ENCODE measurements at regions not wholly inside any gene's neighbourhood (a gene's known extent, or its start where the extent isn't known, plus 50 kb on each side); places are given as distances from the start of the nearest gene placed in this dataset.

- Histone ChIP-seq H3K9me3 (no peaks in the 10 kb centered on the region), H3K27me3 (no peaks in the 10 kb centered on the region), H3K4me3 (ENCODE audit: low read depth, low read length) (no peak overlapping the region), H3K4me1 (no peaks in the 10 kb centered on the region), H3K36me3 (no peaks in the 10 kb centered on the region)
- no peak for TF ChIP-seq CTCF (IDR thresholded peaks at IDR 0.05; ENCODE audit: low read depth, low read length)
- no peak for DNase-seq
These were observed 237.8 kb upstream of the JADE1 start for GRCh38 chr4:128571747-128572146.

DNA sequence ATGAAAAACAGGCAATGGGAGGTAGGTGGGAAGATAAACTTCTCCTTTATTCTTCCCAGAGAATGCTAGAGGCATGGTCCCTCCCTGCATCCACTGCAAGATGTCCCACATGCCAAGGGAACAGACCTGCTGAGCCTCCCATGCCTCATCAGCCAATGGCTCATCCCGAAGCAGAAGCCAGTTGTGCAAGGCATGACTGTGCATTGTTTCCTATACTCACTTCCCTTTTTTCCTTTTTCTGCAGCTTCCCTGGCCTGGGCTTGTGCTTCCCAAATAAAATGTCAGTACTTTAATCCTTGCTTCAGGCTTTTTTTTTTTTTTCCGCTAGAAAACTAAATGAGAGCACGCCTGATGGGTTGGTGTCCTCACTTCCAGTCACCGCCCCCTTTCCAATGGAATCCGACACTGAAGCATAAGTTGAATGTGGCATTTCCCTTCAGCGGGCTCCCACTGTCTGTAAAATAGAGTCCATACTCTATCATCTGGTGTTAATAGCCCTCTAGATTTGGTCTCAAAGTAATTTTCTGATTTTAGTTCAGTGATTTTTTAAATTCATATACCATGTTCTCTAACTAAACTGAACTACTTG, 239.0 kb upstream of the JADE1 start:
- H3K4me3 ChIP-seq (ENCODE audit: low read depth, low read length): no peak overlapping the region
- no peaks in the 10 kb centered on the region for H3K27me3 ChIP-seq
- H3K4me1 ChIP-seq: no peaks in the 10 kb centered on the region
- TF ChIP-seq CTCF (IDR thresholded peaks at IDR 0.05; ENCODE audit: low read depth, low read length): no peak
- H3K36me3 ChIP-seq: no peaks in the 10 kb centered on the region
- DNase-seq: no peak
- no peaks in the 10 kb centered on the region for H3K9me3 ChIP-seq

GRCh38 chr4:128566693-128567092, 242.8 kb upstream of the JADE1 start:
- Histone ChIP-seq H3K9me3 (no peaks in the 10 kb centered on the region), H3K4me1 (no peaks in the 10 kb centered on the region), H3K36me3 (no peaks in the 10 kb centered on the region), H3K4me3 (ENCODE audit: low read depth, low read length) (no peak overlapping the region), H3K27me3 (no peaks in the 10 kb centered on the region)
- DNase-seq: no peak
- no peak for TF ChIP-seq CTCF (IDR thresholded peaks at IDR 0.05; ENCODE audit: low read depth, low read length)

DNA sequence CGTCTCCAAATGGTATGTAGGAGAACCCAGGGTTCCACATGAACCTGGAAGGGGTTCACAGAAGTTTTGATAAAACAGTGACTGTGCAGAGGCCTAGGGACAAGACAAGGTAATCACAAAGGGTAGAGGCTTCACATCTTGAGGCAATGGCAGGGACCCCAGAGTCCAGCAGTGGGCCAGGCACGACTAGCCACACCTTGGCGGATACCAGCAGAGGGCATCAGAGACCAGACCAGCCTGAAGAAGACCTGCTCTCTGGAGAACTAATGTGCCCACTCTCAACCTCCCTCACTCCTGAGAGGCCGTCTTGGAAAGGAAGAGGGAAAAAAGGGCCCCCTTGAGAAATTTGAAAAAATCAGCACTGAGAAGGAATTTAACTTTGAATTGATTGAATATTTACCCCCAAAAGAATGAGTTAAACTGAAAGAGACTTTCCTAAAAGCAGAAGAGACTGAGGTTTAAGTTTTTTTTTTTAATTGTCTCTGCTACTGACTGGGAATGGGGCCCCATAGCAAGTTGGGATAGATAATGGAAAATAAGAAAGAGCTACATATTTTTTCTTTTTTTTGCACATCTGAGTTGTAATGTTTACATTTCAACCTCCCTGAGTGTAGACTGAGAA, 243.8 kb upstream of the JADE1 start:
- Histone ChIP-seq H3K9me3 (no peaks in the 10 kb centered on the region), H3K36me3 (no peaks in the 10 kb centered on the region), H3K4me1 (no peaks in the 10 kb centered on the region), H3K27me3 (no peaks in the 10 kb centered on the region), H3K4me3 (ENCODE audit: low read depth, low read length) (no peak overlapping the region)
- TF ChIP-seq CTCF (IDR thresholded peaks at IDR 0.05; ENCODE audit: low read depth, low read length): peak; percentile 74
- DNase-seq: peak; percentile 70

DNA sequence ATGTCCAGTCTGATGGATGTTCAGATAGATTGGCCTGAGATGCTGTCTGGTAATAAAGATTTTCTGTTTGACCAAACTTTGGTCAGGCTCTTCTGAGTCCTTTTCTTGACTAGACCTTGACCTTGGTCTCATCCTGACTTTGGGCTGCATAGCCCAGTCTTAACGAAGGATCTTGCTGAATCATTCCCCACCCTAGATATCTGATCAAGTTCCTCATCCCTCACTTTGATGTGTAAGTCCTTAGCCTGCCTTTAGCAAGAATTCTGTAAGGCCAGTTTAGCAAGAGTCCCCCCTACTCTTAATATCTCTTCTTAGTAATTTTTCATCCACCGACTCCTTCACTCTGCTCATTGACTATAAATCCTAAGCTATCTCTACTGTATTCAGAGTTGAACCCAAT, 244.4 kb upstream of the JADE1 start:
- H3K4me3 ChIP-seq (ENCODE audit: low read depth, low read length): no peak overlapping the region
- TF ChIP-seq CTCF (IDR thresholded peaks at IDR 0.05; ENCODE audit: low read depth, low read length): no peak
- H3K36me3 ChIP-seq: no peaks in the 10 kb centered on the region
- DNase-seq: no peak
- H3K4me1 ChIP-seq: no peaks in the 10 kb centered on the region
- no peaks in the 10 kb centered on the region for H3K9me3 ChIP-seq
- H3K27me3 ChIP-seq: no peaks in the 10 kb centered on the region

GRCh38 chr4:128564081-128564630, 245.3 kb upstream of the JADE1 start:
- no peaks in the 10 kb centered on the region for H3K9me3 ChIP-seq
- DNase-seq: no peak
- no peaks in the 10 kb centered on the region for H3K4me1 ChIP-seq
- no peaks in the 10 kb centered on the region for H3K36me3 ChIP-seq
- TF ChIP-seq CTCF (IDR thresholded peaks at IDR 0.05; ENCODE audit: low read depth, low read length): no peak
- H3K27me3 ChIP-seq: no peaks in the 10 kb centered on the region
- H3K4me3 ChIP-seq (ENCODE audit: low read depth, low read length): no peak overlapping the region

Data from BE2C (cell line).